Osteoblast (primary cell): ENCODE measurements at regions not wholly inside any gene's neighbourhood (a gene's known extent, or its start where the extent isn't known, plus 50 kb on each side); places are given as distances from the start of the nearest gene placed in this dataset.
A peak's percentile ranks its signal among the peaks of the same experiment; 100 is the strongest.

Source experiments
- DNase-seq: peaks from one replicate; pipeline ENCODE4 v3.0.0; 2011; ENCODE audit warnings: low spot score, mixed read lengths; ENCODE audit not compliant: insufficient read length; ENCODE audit errors: missing footprints
- H2AFZ ChIP-seq: 2 replicates; pipeline ENCODE4 v1.6.0; 2011; ENCODE audit warnings: mild to moderate bottlenecking, low read length
- H3K27ac ChIP-seq: 2 replicates; pipeline ENCODE4 v1.5.1; 2011; ENCODE audit warnings: mild to moderate bottlenecking, low read depth, low read length, moderate library complexity
- H3K27me3 ChIP-seq: 2 replicates; pipeline ENCODE4 v1.6.0; 2012; ENCODE audit warnings: mild to moderate bottlenecking, control low read depth, inconsistent platforms, low read length, moderate library complexity; ENCODE audit not compliant: insufficient read depth
- H3K36me3 ChIP-seq: 2 replicates; pipeline ENCODE4 v1.5.1; 2011; ENCODE audit warnings: mild to moderate bottlenecking, low read length, control low read depth, moderate library complexity; ENCODE audit not compliant: insufficient read depth
- H3K4me1 ChIP-seq: 2 replicates; pipeline ENCODE4 v1.5.1; 2011; ENCODE audit warnings: mild to moderate bottlenecking, low read length, control low read depth, moderate library complexity; ENCODE audit not compliant: insufficient read depth
- H3K4me2 ChIP-seq: 2 replicates; pipeline ENCODE4 v1.6.0; 2011; ENCODE audit warnings: mild to moderate bottlenecking, low read length; ENCODE audit not compliant: insufficient read depth
- H3K4me3 ChIP-seq: fragments of 200-600 bp; sonication (generic); 3 replicates; pipeline ENCODE4 v1.5.1; 2012; ENCODE audit warnings: mild to moderate bottlenecking, low read length, inconsistent platforms; ENCODE audit not compliant: insufficient read depth
- H3K79me2 ChIP-seq: 2 replicates; pipeline ENCODE4 v1.6.0; 2012; ENCODE audit warnings: mild to moderate bottlenecking, low read length, control low read depth, inconsistent platforms; ENCODE audit not compliant: insufficient read depth
- H3K9me3 ChIP-seq: 2 replicates; pipeline ENCODE4 v1.5.1; 2011; ENCODE audit warnings: low read depth, low read length, control low read depth
- H4K20me1 ChIP-seq: 2 replicates; pipeline ENCODE4 v1.6.0; 2012; ENCODE audit warnings: mild to moderate bottlenecking, low read length, control low read depth; ENCODE audit not compliant: insufficient read depth
- TF ChIP-seq, protein P1 (sequence below): IDR thresholded peaks from 2 replicates; pipeline ENCODE4 v1.5.1; 2011; ENCODE audit warnings: mild to moderate bottlenecking, low read depth, low read length, moderate library complexity; ENCODE audit errors: extremely low read depth

DNA sequence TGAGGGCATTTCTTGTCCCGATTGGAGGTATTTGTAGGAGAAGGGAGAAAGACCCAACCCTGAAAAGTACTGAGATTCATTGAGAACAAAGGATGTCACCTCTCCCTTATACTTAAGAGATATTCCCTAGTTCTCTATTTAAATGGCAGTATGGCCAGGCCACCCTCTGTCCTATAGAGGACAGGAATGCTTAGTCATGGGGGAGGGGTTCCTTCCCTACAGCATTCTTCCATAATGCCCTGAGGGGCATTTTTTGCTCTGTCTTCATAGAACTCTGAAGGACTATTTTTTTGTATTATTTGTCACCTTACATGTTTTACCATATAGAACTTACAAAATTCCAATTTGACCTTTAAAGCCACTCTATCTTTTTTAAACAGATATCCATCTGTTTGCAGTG is 176.3 kb downstream of the TMEM161B start:
- no peak overlapping the region for H3K4me2 ChIP-seq
- H3K36me3 ChIP-seq, result no peaks in the 10 kb centered on the region
- no peaks in the 10 kb centered on the region for H3K4me1 ChIP-seq
- no peaks in the 10 kb centered on the region for H3K9me3 ChIP-seq
- H2AFZ ChIP-seq, result no peak overlapping the region
- H4K20me1 ChIP-seq, result no peaks in the 10 kb centered on the region
- TF ChIP-seq, protein P1, sequence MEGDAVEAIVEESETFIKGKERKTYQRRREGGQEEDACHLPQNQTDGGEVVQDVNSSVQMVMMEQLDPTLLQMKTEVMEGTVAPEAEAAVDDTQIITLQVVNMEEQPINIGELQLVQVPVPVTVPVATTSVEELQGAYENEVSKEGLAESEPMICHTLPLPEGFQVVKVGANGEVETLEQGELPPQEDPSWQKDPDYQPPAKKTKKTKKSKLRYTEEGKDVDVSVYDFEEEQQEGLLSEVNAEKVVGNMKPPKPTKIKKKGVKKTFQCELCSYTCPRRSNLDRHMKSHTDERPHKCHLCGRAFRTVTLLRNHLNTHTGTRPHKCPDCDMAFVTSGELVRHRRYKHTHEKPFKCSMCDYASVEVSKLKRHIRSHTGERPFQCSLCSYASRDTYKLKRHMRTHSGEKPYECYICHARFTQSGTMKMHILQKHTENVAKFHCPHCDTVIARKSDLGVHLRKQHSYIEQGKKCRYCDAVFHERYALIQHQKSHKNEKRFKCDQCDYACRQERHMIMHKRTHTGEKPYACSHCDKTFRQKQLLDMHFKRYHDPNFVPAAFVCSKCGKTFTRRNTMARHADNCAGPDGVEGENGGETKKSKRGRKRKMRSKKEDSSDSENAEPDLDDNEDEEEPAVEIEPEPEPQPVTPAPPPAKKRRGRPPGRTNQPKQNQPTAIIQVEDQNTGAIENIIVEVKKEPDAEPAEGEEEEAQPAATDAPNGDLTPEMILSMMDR, result no peak
- no peaks in the 10 kb centered on the region for H3K79me2 ChIP-seq
- H3K4me3 ChIP-seq, result no peak overlapping the region
- H3K27me3 ChIP-seq, result no peaks in the 10 kb centered on the region
- no peak overlapping the region for H3K27ac ChIP-seq
- DNase-seq, result peak; percentile 42

DNA sequence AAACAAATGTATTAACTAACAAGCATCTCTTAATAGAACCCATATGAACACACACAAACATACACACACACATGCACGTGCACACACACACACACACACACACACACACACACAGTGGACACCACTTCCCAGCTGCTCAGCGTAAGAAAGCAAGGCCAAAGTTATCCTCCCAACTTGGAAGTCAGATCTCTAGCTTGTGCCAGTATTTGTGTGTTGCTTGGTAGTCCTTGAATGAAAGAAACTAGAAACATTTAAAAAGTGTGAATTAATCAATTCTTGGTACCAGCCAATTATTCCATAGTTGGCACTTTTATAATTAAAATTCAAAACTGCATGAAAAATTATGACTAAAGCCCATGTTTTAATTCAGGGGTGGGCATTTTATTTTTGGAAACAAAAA is 178.1 kb downstream of the TMEM161B start:
- no peaks in the 10 kb centered on the region for H3K79me2 ChIP-seq
- no peak overlapping the region for H3K27ac ChIP-seq
- no peaks in the 10 kb centered on the region for H3K36me3 ChIP-seq
- H3K4me1 ChIP-seq, result no peaks in the 10 kb centered on the region
- H3K4me3 ChIP-seq, result no peak overlapping the region
- no peaks in the 10 kb centered on the region for H3K27me3 ChIP-seq
- no peak overlapping the region for H3K4me2 ChIP-seq
- no peak overlapping the region for H2AFZ ChIP-seq
- H3K9me3 ChIP-seq, result no peaks in the 10 kb centered on the region
- TF ChIP-seq, protein P1, result no peak
- H4K20me1 ChIP-seq, result no peaks in the 10 kb centered on the region
- no peak for DNase-seq

DNA sequence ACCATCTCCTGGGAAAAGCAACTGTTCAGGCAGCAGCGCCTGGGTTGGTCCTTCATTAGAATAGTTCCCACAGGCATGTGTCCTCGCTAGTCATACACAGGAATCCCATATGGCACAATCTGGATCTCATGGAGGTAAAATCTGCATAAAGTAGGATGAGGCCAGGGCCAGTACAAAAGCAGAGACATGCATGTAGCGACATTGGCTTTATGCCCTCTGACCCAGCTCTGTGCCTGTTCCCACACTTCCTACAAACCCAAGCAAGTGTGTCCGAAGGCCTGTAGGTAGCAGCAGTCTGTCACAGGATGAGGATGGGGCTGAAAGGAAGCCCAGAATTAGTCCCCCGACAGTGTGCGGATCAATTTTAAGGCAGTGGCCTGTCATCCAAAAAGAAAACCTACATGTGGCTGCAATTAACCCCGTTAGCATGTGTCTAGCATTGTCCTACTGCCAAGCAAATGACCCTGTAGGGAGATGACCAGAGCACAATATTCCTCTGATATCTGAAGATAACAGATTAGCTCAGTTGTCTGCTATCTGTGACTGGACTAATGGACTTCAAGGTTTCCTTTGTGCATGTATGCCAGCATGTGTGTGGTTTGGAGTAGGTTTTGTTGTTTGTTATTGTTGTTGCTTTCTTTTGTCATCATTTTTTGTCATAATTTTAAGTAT is 178.8 kb downstream of the TMEM161B start:
- no peak overlapping the region for H3K27ac ChIP-seq
- TF ChIP-seq, protein P1, result no peak
- H3K36me3 ChIP-seq, result no peaks in the 10 kb centered on the region
- H3K4me1 ChIP-seq, result no peaks in the 10 kb centered on the region
- no peak overlapping the region for H3K4me2 ChIP-seq
- peak; percentile 56 for DNase-seq
- H3K4me3 ChIP-seq, result no peak overlapping the region
- no peaks in the 10 kb centered on the region for H3K9me3 ChIP-seq
- H2AFZ ChIP-seq, result no peak overlapping the region
- no peaks in the 10 kb centered on the region for H4K20me1 ChIP-seq
- no peaks in the 10 kb centered on the region for H3K27me3 ChIP-seq
- no peaks in the 10 kb centered on the region for H3K79me2 ChIP-seq

DNA sequence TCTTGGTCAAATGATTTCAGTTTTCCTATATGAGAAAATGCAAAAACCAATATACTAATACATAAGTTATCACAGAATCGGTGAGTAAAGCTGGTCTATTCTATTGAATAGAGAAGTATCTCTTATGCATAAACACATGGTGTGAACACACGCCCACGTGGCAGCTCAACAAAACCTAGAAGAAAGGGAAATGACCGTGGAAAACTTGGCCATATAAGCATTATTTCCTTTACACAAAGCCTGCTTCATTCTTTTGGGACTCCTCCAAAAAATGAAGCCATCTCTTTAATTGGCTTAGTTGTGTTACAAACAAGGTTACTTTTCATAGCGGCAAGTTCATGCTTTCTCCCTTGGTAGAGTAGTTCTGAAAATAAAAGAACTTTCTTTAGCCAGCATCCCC is 183.2 kb downstream of the TMEM161B start:
- H4K20me1 ChIP-seq, result no peaks in the 10 kb centered on the region
- H2AFZ ChIP-seq, result no peak overlapping the region
- DNase-seq, result no peak
- H3K9me3 ChIP-seq, result no peaks in the 10 kb centered on the region
- TF ChIP-seq, protein P1, result no peak
- no peaks in the 10 kb centered on the region for H3K4me1 ChIP-seq
- H3K79me2 ChIP-seq, result no peaks in the 10 kb centered on the region
- H3K36me3 ChIP-seq, result no peaks in the 10 kb centered on the region
- no peak overlapping the region for H3K27ac ChIP-seq
- H3K27me3 ChIP-seq, result no peaks in the 10 kb centered on the region
- no peak overlapping the region for H3K4me3 ChIP-seq
- H3K4me2 ChIP-seq, result no peak overlapping the region
